Fibroblast of lung (primary cell): ENCODE measurements at regions not wholly inside any gene's neighbourhood (a gene's known extent, or its start where the extent isn't known, plus 50 kb on each side); places are given as distances from the start of the nearest gene placed in this dataset.

Source experiments
- EZH2 ChIP-seq: IDR thresholded peaks from 2 replicates; pipeline ENCODE4 v1.5.1; 2012; ENCODE audit warnings: low read length, control low read depth, mild to moderate bottlenecking; ENCODE audit errors: missing control alignments
- TF ChIP-seq, protein P1 (sequence below), 2 donors: IDR thresholded peaks in 1 of 2; conservative IDR thresholded peaks in 1 of 2; 1 replicate in 1 of 2; 2 replicates in 1 of 2; pipeline ENCODE4 v1.5.1; 2011 to 2012; ENCODE audit warnings: low read length in 2 of 2, control low read depth in 1 of 2, inconsistent platforms in 1 of 2, low read depth in 1 of 2, mild to moderate bottlenecking in 1 of 2

DNA sequence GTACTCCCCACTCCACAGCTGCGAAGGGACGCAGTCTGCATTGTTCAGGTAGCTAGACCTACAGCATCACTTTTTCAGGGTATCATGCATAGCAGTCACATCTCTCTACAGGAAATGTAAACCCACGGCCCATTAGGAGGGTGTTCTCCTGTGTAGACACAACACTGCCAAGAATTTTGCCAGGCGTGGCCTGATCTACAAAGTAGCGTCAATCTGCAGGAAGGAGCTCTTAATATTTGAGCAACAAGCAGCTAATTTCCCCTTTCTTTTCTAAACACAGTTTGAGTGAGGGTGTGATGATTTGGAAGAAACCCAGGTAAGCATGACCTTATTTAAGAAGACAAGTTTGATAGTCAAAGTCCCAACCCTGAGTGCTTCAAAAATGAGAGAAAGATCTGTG lies 419.0 kb downstream of the GADD45G start:
- TF ChIP-seq, protein P1, sequence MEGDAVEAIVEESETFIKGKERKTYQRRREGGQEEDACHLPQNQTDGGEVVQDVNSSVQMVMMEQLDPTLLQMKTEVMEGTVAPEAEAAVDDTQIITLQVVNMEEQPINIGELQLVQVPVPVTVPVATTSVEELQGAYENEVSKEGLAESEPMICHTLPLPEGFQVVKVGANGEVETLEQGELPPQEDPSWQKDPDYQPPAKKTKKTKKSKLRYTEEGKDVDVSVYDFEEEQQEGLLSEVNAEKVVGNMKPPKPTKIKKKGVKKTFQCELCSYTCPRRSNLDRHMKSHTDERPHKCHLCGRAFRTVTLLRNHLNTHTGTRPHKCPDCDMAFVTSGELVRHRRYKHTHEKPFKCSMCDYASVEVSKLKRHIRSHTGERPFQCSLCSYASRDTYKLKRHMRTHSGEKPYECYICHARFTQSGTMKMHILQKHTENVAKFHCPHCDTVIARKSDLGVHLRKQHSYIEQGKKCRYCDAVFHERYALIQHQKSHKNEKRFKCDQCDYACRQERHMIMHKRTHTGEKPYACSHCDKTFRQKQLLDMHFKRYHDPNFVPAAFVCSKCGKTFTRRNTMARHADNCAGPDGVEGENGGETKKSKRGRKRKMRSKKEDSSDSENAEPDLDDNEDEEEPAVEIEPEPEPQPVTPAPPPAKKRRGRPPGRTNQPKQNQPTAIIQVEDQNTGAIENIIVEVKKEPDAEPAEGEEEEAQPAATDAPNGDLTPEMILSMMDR (conservative IDR thresholded peaks at IDR 0.05 in 1 of 2, IDR thresholded peaks at IDR 0.05 in 1 of 2; ENCODE audit: low read depth in 1 of 2, low read length in 2 of 2) = no peak
- TF ChIP-seq EZH2 = no peak
